ENCODE measurements at regions not wholly inside any gene's neighbourhood (a gene's known extent, or its start where the extent isn't known, plus 50 kb on each side); places are given as distances from the start of the nearest gene placed in this dataset.

- CTCF ChIA-PET: no interaction called here
- ATAC-seq: no peak
- no peak overlapping the region for H3K27ac ChIP-seq (ENCODE audit: low read depth, low read length)
- POLR2A ChIA-PET: no interaction called here
- no peak for TF ChIP-seq YY1 (IDR thresholded peaks at IDR 0.05; ENCODE audit: extremely low read depth, insufficient replicate concordance, low read depth, low read length)
- TF ChIP-seq ZFX (IDR thresholded peaks at IDR 0.05): no peak
- no peak for TF ChIP-seq POLR2A (IDR thresholded peaks at IDR 0.05; ENCODE audit: borderline replicate concordance, extremely low read depth, insufficient read depth, insufficient read length)
- TF ChIP-seq REST (IDR thresholded peaks at IDR 0.05; ENCODE audit: low read depth): no peak
- H3K9me3 ChIP-seq (ENCODE audit: control insufficient read depth in 1 of 2, insufficient read depth in 1 of 2, low read depth in 1 of 2, low read length in 2 of 2): no peaks in the 10 kb centered on the region
- H3K4me3 ChIP-seq (replicated peaks in 1 of 2; ENCODE audit: low read depth in 1 of 2, low read length in 2 of 2): no peak overlapping the region
- no peaks in the 10 kb centered on the region for H3K79me2 ChIP-seq (ENCODE audit: insufficient read depth, low read length)
- no TSS peak for BruUV-seq (replicated peaks)
- H3K36me3 ChIP-seq (ENCODE audit: control insufficient read depth in 1 of 2, insufficient read depth in 2 of 2, low read length in 2 of 2): no peaks in the 10 kb centered on the region
- intact Hi-C loops (cut with micrococcal nuclease): no loop called here
- H3K4me2 ChIP-seq (ENCODE audit: low read length): no peak overlapping the region
- RAD21 ChIA-PET (ENCODE audit: low non-redundant PET in 1 of 2, low total read pairs in 2 of 2, uncharacterized antibody in 2 of 2, unreplicated experiment in 2 of 2): no interaction called here
- H3K4me1 ChIP-seq (ENCODE audit: control insufficient read depth in 1 of 2, insufficient read depth in 2 of 2, low read length in 2 of 2): no peaks in the 10 kb centered on the region
- H3K27me3 ChIP-seq (ENCODE audit: insufficient read depth, low read length): no peaks in the 10 kb centered on the region
- H2AFZ ChIP-seq (ENCODE audit: low read depth, low read length, poor library complexity, severe bottlenecking): no peak overlapping the region
- no peak for DNase-seq (ENCODE audit: low read depth, low spot score)
- no peaks in the 10 kb centered on the region for H3K9me2 ChIP-seq (ENCODE audit: insufficient read depth)
- H4K20me1 ChIP-seq (ENCODE audit: insufficient read depth): no peaks in the 10 kb centered on the region
- no peak overlapping the region for H3K9ac ChIP-seq (ENCODE audit: low read length)
Observed at GRCh38 chr2:2640371-2640770, 309.3 kb upstream of the MYT1L start.

GRCh38 chr2:2639251-2640139 is 308.4 kb upstream of the MYT1L start:
- H3K9ac ChIP-seq (ENCODE audit: low read length): no peak overlapping the region
- H3K4me2 ChIP-seq (ENCODE audit: low read length): no peak overlapping the region
- no peaks in the 10 kb centered on the region for H3K9me2 ChIP-seq (ENCODE audit: insufficient read depth)
- no peak for ATAC-seq
- no peaks in the 10 kb centered on the region for H3K4me1 ChIP-seq (ENCODE audit: control insufficient read depth in 1 of 2, insufficient read depth in 2 of 2, low read length in 2 of 2)
- no peaks in the 10 kb centered on the region for H3K36me3 ChIP-seq (ENCODE audit: control insufficient read depth in 1 of 2, insufficient read depth in 2 of 2, low read length in 2 of 2)
- no peak overlapping the region for H2AFZ ChIP-seq (ENCODE audit: low read depth, low read length, poor library complexity, severe bottlenecking)
- ChIA-PET CTCF (no interaction called here), RAD21 (ENCODE audit: low non-redundant PET in 1 of 2, low total read pairs in 2 of 2, uncharacterized antibody in 2 of 2, unreplicated experiment in 2 of 2) (no interaction called here), POLR2A (no interaction called here)
- no peak overlapping the region for H3K4me3 ChIP-seq (replicated peaks in 1 of 2; ENCODE audit: low read depth in 1 of 2, low read length in 2 of 2)
- no peaks in the 10 kb centered on the region for H3K9me3 ChIP-seq (ENCODE audit: control insufficient read depth in 1 of 2, insufficient read depth in 1 of 2, low read depth in 1 of 2, low read length in 2 of 2)
- DNase-seq (ENCODE audit: low read depth, low spot score): no peak
- no peaks in the 10 kb centered on the region for H4K20me1 ChIP-seq (ENCODE audit: insufficient read depth)
- intact Hi-C loops (cut with micrococcal nuclease): no loop called here
- no peak overlapping the region for H3K27ac ChIP-seq (ENCODE audit: low read depth, low read length)
- no peaks in the 10 kb centered on the region for H3K79me2 ChIP-seq (ENCODE audit: insufficient read depth, low read length)
- TF ChIP-seq CBX3 (IDR thresholded peaks at IDR 0.05; ENCODE audit: low read depth): no peak
- no peak for TF ChIP-seq SIN3A (IDR thresholded peaks at IDR 0.05; ENCODE audit: low read depth)
- no TSS peak for BruUV-seq (replicated peaks)
- no peaks in the 10 kb centered on the region for H3K27me3 ChIP-seq (ENCODE audit: insufficient read depth, low read length)

Data from HCT116 (cell line).